Small intestine (tissue), 7 donors: ENCODE measurements at regions not wholly inside any gene's neighbourhood (a gene's known extent, or its start where the extent isn't known, plus 50 kb on each side); places are given as distances from the start of the nearest gene placed in this dataset.

Experiments
- DNase-seq, 2 donors: peaks; one replicate each; pipeline versions ENCODE4 v3.0.0 to v3.0.0-alpha.2; 2013
- FAIRE-seq: peaks from 2 replicates; lab custom pipeline; 2012; peaks lifted over from hg19 to GRCh38; lab: Jason Lieb, UNC
- H3K27ac ChIP-seq, 3 donors: one replicate each; pipeline ENCODE4 v1.5.1; 2013; ENCODE audit warnings: low read length in 2 of 3, mild to moderate bottlenecking in 2 of 3, control low read depth in 1 of 3, inconsistent platforms in 1 of 3, low read depth in 1 of 3, moderate library complexity in 1 of 3
- H3K27me3 ChIP-seq, 3 donors: one replicate each; pipeline ENCODE4 v1.6.1; 2013; ENCODE audit warnings: low read length in 3 of 3, inconsistent platforms in 1 of 3; ENCODE audit not compliant: control insufficient read depth in 3 of 3, insufficient read depth in 3 of 3
- H3K36me3 ChIP-seq, 3 donors: one replicate each; pipeline ENCODE4 v1.6.1; 2013; ENCODE audit warnings: low read length in 3 of 3, inconsistent platforms in 1 of 3, low read depth in 1 of 3, mild to moderate bottlenecking in 1 of 3, moderate library complexity in 1 of 3; ENCODE audit not compliant: control insufficient read depth in 3 of 3, insufficient read depth in 2 of 3
- H3K4me1 ChIP-seq, 3 donors: one replicate each; pipeline ENCODE4 v1.6.1; 2013; ENCODE audit warnings: low read length in 2 of 3, inconsistent platforms in 1 of 3, low read depth in 1 of 3, mild to moderate bottlenecking in 1 of 3, moderate library complexity in 1 of 3; ENCODE audit not compliant: control insufficient read depth in 3 of 3, insufficient read depth in 2 of 3
- H3K4me3 ChIP-seq, 3 donors: one replicate each; pipeline ENCODE4 v1.5.1; 2013; ENCODE audit warnings: low read length in 3 of 3, control low read depth in 1 of 3, inconsistent platforms in 1 of 3, low read depth in 1 of 3, mild to moderate bottlenecking in 1 of 3, moderate library complexity in 1 of 3
- H3K9me3 ChIP-seq, 2 donors: one replicate each; pipeline ENCODE4 v1.6.1; 2013; ENCODE audit warnings: low read depth in 1 of 2, low read length in 1 of 2; ENCODE audit not compliant: control insufficient read depth in 2 of 2, insufficient read depth in 1 of 2
- WGBS, 3 donors: extraction: QIAGEN DNeasy Blood & Tissue Kit; methylation state at CpG; one replicate each; pipeline ENCODE4 v1.1.7; 2013; 5-methylcytosine and 5-hydroxymethylcytosine counted together
- donor health status: healthy with polysubstance abuse.
- donor health status: control.
- donor health status: control.
- donor health status: Bipolar disorder and iron deficiency.
- donor health status: healthy.

GRCh38 chr2:3929374-3929773 is 226.0 kb downstream of the DCDC2C start:
- FAIRE-seq (no peak), DNase-seq (no peak)
- Histone ChIP-seq H3K27ac (no peak overlapping the region), H3K36me3 (no peaks in the 10 kb centered on the region), H3K4me3 (no peak overlapping the region), H3K9me3 (peaks cover 0 to 1% of the 10 kb centered on the region in 2 donors), H3K4me1 (no peaks in the 10 kb centered on the region), H3K27me3 (no peaks in the 10 kb centered on the region)
- WGBS, 3 donors = 22 to 65% (median 34%) methylated on average over 3 of the region's 3 CpGs

DNA sequence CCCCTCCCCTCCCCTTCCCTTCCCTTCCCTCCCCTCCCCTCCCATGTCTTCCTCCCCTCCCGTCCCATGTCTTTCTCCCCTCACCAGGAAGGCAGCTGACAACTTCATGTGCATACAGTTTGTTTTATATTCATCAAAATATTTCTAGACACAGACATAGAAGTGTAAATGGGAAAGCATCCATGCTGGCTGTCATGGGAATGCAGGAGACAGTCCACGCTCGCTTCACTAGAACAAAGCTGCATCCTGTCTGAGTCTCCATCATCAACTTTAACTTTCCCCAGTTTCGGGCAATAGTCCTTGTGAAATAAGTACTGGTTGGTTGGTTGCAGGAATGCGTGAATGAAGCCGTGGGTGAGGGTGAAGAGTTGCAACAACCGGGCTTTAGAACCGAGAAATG is 226.9 kb downstream of the DCDC2C start:
- Histone ChIP-seq H3K4me3 (no peak overlapping the region), H3K4me1 (no peaks in the 10 kb centered on the region), H3K27ac (no peak overlapping the region), H3K9me3 (peaks cover 0 to 1% of the 10 kb centered on the region in 2 donors), H3K36me3 (no peaks in the 10 kb centered on the region), H3K27me3 (no peaks in the 10 kb centered on the region)
- FAIRE-seq (no peak), DNase-seq (no peak)
- WGBS, 3 donors = 67 to 84% (median 70%) methylated on average over 7 to 8 of the region's 8 CpGs

DNA sequence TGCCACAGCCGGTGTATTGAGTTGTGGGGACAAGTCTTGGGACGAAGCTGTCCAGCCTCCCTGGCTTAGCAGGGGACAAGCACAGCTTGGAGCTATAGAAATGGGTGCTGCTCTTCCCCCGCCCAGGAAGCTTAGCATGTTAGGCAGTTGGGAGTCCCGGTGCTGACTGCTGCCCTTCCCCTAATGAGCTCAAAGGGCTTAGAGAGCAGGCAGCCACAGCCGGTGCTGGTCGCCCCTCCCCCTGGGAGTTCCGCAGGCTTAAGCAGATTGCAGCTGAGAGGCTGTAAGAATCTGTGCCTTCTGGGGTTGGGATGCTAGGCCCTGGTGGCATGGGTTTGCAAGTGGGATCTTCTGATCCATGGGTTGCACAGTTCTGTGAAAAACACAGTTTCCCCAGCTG is 237.3 kb downstream of the DCDC2C start:
- Histone ChIP-seq H3K36me3 (no peaks in the 10 kb centered on the region), H3K27ac (no peak overlapping the region), H3K4me1 (no peaks in the 10 kb centered on the region), H3K4me3 (no peak overlapping the region), H3K9me3 (peaks cover 0 to 3% of the 10 kb centered on the region in 2 donors), H3K27me3 (no peaks in the 10 kb centered on the region)
- DNase-seq (no peak), FAIRE-seq (no peak)
- WGBS, 3 donors = 45 to 49% (median 49%) methylated on average over 7 of the region's 7 CpGs

- Histone ChIP-seq H3K27me3 (no peaks in the 10 kb centered on the region), H3K4me1 (no peaks in the 10 kb centered on the region), H3K36me3 (no peaks in the 10 kb centered on the region), H3K27ac (no peak overlapping the region), H3K4me3 (no peak overlapping the region), H3K9me3 (peaks cover 0 to 3% of the 10 kb centered on the region in 2 donors)
- 87 to 90% (median 87%) methylated on average over 13 to 20 of the region's 20 CpGs for WGBS, 3 donors
- no peak for FAIRE-seq
- DNase-seq = no peak
These were observed 239.5 kb downstream of the DCDC2C start for GRCh38 chr2:3942841-3943240.

- H3K4me3 ChIP-seq = no peak overlapping the region
- H3K27ac ChIP-seq = no peak overlapping the region
- FAIRE-seq (no peak), DNase-seq (no peak)
- no peaks in the 10 kb centered on the region for H3K36me3 ChIP-seq
- WGBS, 3 donors = 67 to 77% (median 72%) methylated on average over 4 of the region's 4 CpGs
- peaks cover 0 to 3% of the 10 kb centered on the region in 2 donors for H3K9me3 ChIP-seq
- no peaks in the 10 kb centered on the region for H3K4me1 ChIP-seq
- no peaks in the 10 kb centered on the region for H3K27me3 ChIP-seq
These were observed 240.7 kb downstream of the DCDC2C start for GRCh38 chr2:3944071-3944470.

GRCh38 chr2:3944841-3945240 is 241.5 kb downstream of the DCDC2C start:
- Histone ChIP-seq H3K27ac (no peak overlapping the region), H3K27me3 (no peaks in the 10 kb centered on the region), H3K9me3 (peaks cover 0 to 3% of the 10 kb centered on the region in 2 donors), H3K36me3 (no peaks in the 10 kb centered on the region), H3K4me1 (no peaks in the 10 kb centered on the region), H3K4me3 (no peak overlapping the region)
- no peak for FAIRE-seq
- WGBS, 3 donors = 72 to 81% (median 79%) methylated on average over 3 of the region's 3 CpGs
- no peak for DNase-seq

DNA sequence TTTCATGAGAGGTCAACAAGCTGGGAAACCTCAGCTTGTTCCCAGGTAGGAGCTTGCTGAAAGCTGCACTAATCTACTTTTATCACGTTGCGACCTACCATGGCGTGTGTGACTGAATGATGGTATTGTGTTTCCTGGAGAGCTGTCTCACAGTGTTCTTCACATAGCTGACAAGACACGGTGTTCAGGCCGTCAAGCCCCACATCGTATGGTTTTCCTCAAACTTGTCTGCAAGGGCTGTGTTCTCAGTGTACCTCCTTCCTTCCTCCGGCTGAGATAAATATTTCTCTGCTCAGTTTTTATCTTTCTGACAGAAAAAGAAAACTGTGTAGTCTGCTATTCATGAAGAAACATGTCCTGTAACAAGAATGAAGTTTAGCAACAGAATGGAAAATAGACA is 244.8 kb downstream of the DCDC2C start:
- 60 to 76% (median 73%) methylated on average over 7 of the region's 7 CpGs for WGBS, 3 donors
- FAIRE-seq (no peak), DNase-seq (no peak)
- Histone ChIP-seq H3K4me3 (no peak overlapping the region), H3K27ac (no peak overlapping the region), H3K4me1 (no peaks in the 10 kb centered on the region), H3K36me3 (no peaks in the 10 kb centered on the region), H3K9me3 (peaks cover 0 to 20% of the 10 kb centered on the region in 2 donors), H3K27me3 (no peaks in the 10 kb centered on the region)

GRCh38 chr2:3951131-3951954 is 248.0 kb downstream of the DCDC2C start:
- Histone ChIP-seq H3K9me3 (peaks cover 0 to 20% of the 10 kb centered on the region in 2 donors), H3K27me3 (no peaks in the 10 kb centered on the region), H3K4me1 (no peaks in the 10 kb centered on the region), H3K4me3 (no peak overlapping the region), H3K27ac (no peak overlapping the region), H3K36me3 (no peaks in the 10 kb centered on the region)
- no peak for DNase-seq
- WGBS, 3 donors = 86 to 89% (median 87%) methylated on average over 11 of the region's 11 CpGs
- no peak for FAIRE-seq
